ENCODE measurements at regions not wholly inside any gene's neighbourhood (a gene's known extent, or its start where the extent isn't known, plus 50 kb on each side); places are given as distances from the start of the nearest gene placed in this dataset.
"Not testable (repeated sequence)": the region's sequence is repeated elsewhere in the genome, so short reads cannot be mapped to it uniquely, and the experiment has no call there.

GRCh38 chr21:8434710-8435109, 2086.7 kb upstream of the TPTE start:
- TF ChIP-seq CTCF, POLR2A (IDR thresholded peaks at IDR 0.05): not testable (repeated sequence)

Measured in upper lobe of left lung (tissue), 4 donors.